Endothelial cell of umbilical vein (primary cell): ENCODE measurements at regions not wholly inside any gene's neighbourhood (a gene's known extent, or its start where the extent isn't known, plus 50 kb on each side); places are given as distances from the start of the nearest gene placed in this dataset.

Source experiments
- CTCF ChIP-seq, 2 donors: IDR thresholded peaks; 1 replicate in 1 of 2; 2 replicates in 1 of 2; pipeline ENCODE4 v1.5.1; 2011; ENCODE audit warnings: low read length in 2 of 2, mild to moderate bottlenecking in 2 of 2, moderate library complexity in 2 of 2, control low read depth in 1 of 2, inconsistent platforms in 1 of 2, low read depth in 1 of 2; ENCODE audit not compliant: insufficient read depth in 1 of 2; ENCODE audit errors: extremely low read depth in 1 of 2
- EZH2 ChIP-seq: IDR thresholded peaks from 2 replicates; pipeline ENCODE4 v1.6.1; 2012; ENCODE audit warnings: borderline replicate concordance, low read depth, mild to moderate bottlenecking, moderate library complexity, low read length, inconsistent platforms; ENCODE audit not compliant: severe bottlenecking
- FOS ChIP-seq: IDR thresholded peaks from 2 replicates; pipeline ENCODE4 v1.6.1; 2011; ENCODE audit warnings: mild to moderate bottlenecking, low read length, moderate library complexity, borderline replicate concordance; ENCODE audit not compliant: insufficient read depth
- GATA2 ChIP-seq: IDR thresholded peaks from 2 replicates; pipeline ENCODE4 v1.7.0; 2011; ENCODE audit warnings: low read depth, mild to moderate bottlenecking, moderate library complexity, mixed read lengths, low read length; ENCODE audit not compliant: insufficient read length, insufficient read depth
- MAX ChIP-seq: IDR thresholded peaks from 2 replicates; pipeline ENCODE4 v1.6.1; 2011; ENCODE audit not compliant: insufficient read depth, insufficient read length
- MYC ChIP-seq: IDR thresholded peaks from one replicate; pipeline ENCODE4 v1.6.1; 2011; ENCODE audit warnings: mild to moderate bottlenecking, low read depth, low read length
- POLR2A ChIP-seq: IDR thresholded peaks from 2 replicates; pipeline ENCODE4 v1.6.1; 2012; ENCODE audit warnings: low read depth, mild to moderate bottlenecking, control low read depth, low read length
- POLR2AphosphoS5 ChIP-seq: IDR thresholded peaks from 2 replicates; pipeline ENCODE4 v1.6.1; 2012; ENCODE audit warnings: low read depth, mild to moderate bottlenecking, control low read depth, low read length, moderate library complexity; ENCODE audit not compliant: insufficient read depth

DNA sequence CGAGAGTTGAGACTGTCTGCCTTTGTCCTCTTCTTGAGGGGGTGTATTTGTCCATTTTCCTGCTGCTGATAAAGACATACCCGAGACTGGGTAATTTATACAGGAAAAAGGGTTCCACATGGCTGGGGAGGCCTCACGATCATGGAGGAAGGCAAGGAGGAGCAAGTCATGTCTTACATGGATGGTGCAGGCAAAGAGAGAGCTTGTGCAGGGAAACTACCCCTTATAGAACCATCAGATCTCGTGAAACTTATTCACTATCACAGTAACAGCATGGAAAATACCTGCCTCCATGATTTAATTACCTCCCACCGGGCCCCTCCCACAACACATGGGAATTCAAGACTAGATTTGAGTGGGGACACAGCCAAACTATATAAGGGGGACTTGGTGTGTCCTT is 338.2 kb upstream of the TNRC6C start:
- TF ChIP-seq POLR2A = no peak
- TF ChIP-seq CTCF (IDR thresholded peaks at IDR 0.05; ENCODE audit: extremely low read depth in 1 of 2, insufficient read depth in 1 of 2, low read depth in 1 of 2, low read length in 2 of 2) = no peak
- no peak for TF ChIP-seq POLR2AphosphoS5
- no peak for TF ChIP-seq EZH2
- no peak for TF ChIP-seq MAX
- no peak for TF ChIP-seq MYC
- no peak for TF ChIP-seq GATA2
- TF ChIP-seq FOS = no peak
